Motor neuron (in vitro differentiated cells): ENCODE measurements at regions not wholly inside any gene's neighbourhood (a gene's known extent, or its start where the extent isn't known, plus 50 kb on each side); places are given as distances from the start of the nearest gene placed in this dataset.
A peak's percentile ranks its signal among the peaks of the same experiment; 100 is the strongest.

Experiments used
- ATAC-seq, 8 experiments: fragments of 200-7000 bp; cut with Tn5 transposase; replicated peaks in 6 of 8; 2 replicates each; pipeline ENCODE4 v1.8.0; 2021; ENCODE audit warnings: mild to moderate bottlenecking in 8 of 8, moderate library complexity in 8 of 8
- H3K27ac ChIP-seq, 2 donors: fragments of 250-450 bp; sonication (Bioruptor Pico); 2 replicates each; pipeline ENCODE4 v1.9.0; 2021; ENCODE audit warnings: antibody characterized with exemption in 2 of 2, mild to moderate bottlenecking in 2 of 2, moderate library complexity in 1 of 2
- H3K4me1 ChIP-seq, 2 donors: fragments of 250-450 bp; sonication (Bioruptor Pico); replicated peaks in 1 of 2; 2 replicates each; pipeline ENCODE4 v1.6.1; 2021; ENCODE audit warnings: antibody characterized with exemption in 2 of 2, mild to moderate bottlenecking in 2 of 2, moderate library complexity in 1 of 2
- H3K4me3 ChIP-seq, 5 donors: fragments of 250-450 bp; sonication (Bioruptor Pico); 2 replicates each; pipeline ENCODE4 v1.9.0; 2021; ENCODE audit warnings: antibody characterized with exemption in 5 of 5, mild to moderate bottlenecking in 5 of 5, moderate library complexity in 4 of 5
- WGBS, 10 experiments: fragments of 450-650 bp; shearing (Covaris generic); methylation state at CpG; one replicate each; pipeline ENCODE4 v1.0.0; 2022; 5-methylcytosine and 5-hydroxymethylcytosine counted together
- in situ Hi-C, 9 experiments: fragments of 400-800 bp; cut with MboI; loops; one replicate each; pipeline ENCODE4 v1.15.0; 2021; ENCODE audit warnings: low sequenced_read_pairs in 9 of 9, low pct_unique_long_range_greater_than_20kb in 2 of 9; ENCODE audit not compliant: unreplicated experiment in 9 of 9

- peaks cover 0 to 7% of the 10 kb centered on the region in 2 donors for H3K4me1 ChIP-seq
- in situ Hi-C loops: no loop called here
- no peak overlapping the region for H3K4me3 ChIP-seq
- no peak overlapping the region for H3K27ac ChIP-seq
- ATAC-seq: no peak
- 0 to 93% (median 45%) methylated on average over 1 to 6 of the region's 12 CpGs; no CpG with 5 or more reads in 4 of the 10 experiments for WGBS, 10 experiments
These were observed 52.9 kb upstream of the DIO3 start for GRCh38 chr14:101508196-101508947.

- 40 to 60% (median 57%) methylated on average over 1 to 3 of the region's 18 CpGs; no CpG with 5 or more reads in 7 of the 10 experiments for WGBS, 10 experiments
- ATAC-seq: peak in 1 of 8 experiments; percentile 35
- in situ Hi-C loops: no loop called here
- H3K27ac ChIP-seq: no peak overlapping the region
- peaks cover 0 to 7% of the 10 kb centered on the region in 2 donors for H3K4me1 ChIP-seq
- H3K4me3 ChIP-seq: no peak overlapping the region
These were observed 52.2 kb upstream of the DIO3 start for GRCh38 chr14:101508948-101509729.

- H3K4me3 ChIP-seq: no peak overlapping the region
- no peak for ATAC-seq
- peaks cover 0 to 7% of the 10 kb centered on the region in 2 donors for H3K4me1 ChIP-seq
- WGBS, 10 experiments: 70 to 94% (median 74%) methylated on average over 2 to 18 of the region's 21 CpGs; no CpG with 5 or more reads in 5 of the 10 experiments
- in situ Hi-C loops: no loop called here
- H3K27ac ChIP-seq: no peak overlapping the region
These were observed 51.4 kb upstream of the DIO3 start for GRCh38 chr14:101509730-101510371.

GRCh38 chr14:101511199-101511598 lies 50.1 kb upstream of the DIO3 start:
- Histone ChIP-seq H3K4me1 (peaks cover 0 to 7% of the 10 kb centered on the region in 2 donors), H3K4me3 (no peak overlapping the region), H3K27ac (no peak overlapping the region)
- no peak for ATAC-seq
- in situ Hi-C loops: no loop called here
